RCC 7860 (cell line): ENCODE measurements at regions not wholly inside any gene's neighbourhood (a gene's known extent, or its start where the extent isn't known, plus 50 kb on each side); places are given as distances from the start of the nearest gene placed in this dataset.

ENCODE experiments used
- DNase-seq: peaks from one replicate; pipeline ENCODE4 v3.0.0-alpha.2; 2015; ENCODE audit warnings: low spot score
- FAIRE-seq: peaks from 2 replicates; lab custom pipeline; 2012; peaks lifted over from hg19 to GRCh38; lab: Jason Lieb, UNC

DNA sequence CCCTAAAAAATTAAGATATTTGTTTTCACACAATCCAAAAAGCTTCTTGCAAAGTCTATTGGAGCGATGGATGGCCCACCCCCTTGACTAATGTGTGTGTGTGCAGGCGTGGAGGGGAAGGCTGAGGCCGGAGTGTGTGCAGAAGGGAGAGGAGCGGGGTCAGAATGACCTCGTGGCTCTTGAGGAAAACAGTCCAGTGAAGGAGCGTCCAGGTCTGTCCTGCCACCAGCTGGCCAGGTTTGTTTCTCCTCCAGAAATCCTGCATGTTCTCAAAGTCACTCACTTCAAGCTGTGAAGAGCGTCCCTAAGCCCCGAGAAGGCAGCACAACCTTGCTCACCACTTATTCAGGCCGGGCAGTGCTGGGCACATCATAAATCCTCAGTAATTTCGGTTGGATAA, 69.5 kb upstream of the SSX2IP start:
- DNase-seq (no peak), FAIRE-seq (no peak)

DNA sequence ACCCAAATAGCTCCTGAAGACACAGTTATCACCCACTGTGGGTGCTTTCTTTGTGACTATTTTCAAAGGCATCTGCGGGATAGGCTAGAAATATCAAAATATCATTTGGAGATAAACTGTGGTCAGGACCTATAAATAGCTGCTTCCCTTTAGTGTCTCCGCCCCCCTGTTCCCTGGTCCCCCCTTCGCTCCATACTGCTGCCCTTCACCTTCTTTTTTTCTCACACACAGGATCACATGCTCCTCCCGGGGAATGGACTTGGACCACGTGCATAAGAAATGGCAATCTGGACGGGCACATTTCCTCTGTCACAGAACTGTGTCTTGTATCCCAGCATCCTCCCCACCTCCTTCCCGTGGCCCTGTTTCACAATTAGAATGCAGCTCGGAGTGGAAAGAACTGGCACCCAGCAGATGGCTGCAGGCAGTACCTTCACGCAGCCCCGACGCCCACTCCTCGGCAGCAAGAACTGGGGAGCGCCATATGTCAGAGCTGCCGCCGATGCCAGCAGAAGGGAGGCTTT, 68.8 kb upstream of the SSX2IP start:
- DNase-seq (no peak), FAIRE-seq (no peak)

DNA sequence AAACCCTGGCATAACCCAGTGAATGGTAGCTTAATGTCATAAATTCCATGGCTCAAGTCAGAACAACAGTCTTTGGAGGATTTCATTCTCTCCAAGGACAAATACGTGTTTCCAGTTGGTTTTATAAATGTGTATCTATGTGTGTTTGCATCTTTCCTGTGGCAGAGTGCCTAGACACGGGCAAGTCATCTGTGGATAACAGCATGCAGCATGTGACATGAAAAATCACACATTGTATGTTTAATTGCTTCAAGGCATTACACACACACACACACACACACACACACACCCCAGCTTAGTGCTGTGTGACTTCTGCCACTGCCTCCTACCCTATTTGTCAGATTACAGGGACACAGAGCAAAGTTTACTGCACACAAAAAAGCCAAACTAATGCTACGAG, 68.2 kb upstream of the SSX2IP start:
- DNase-seq (no peak), FAIRE-seq (no peak)

DNA sequence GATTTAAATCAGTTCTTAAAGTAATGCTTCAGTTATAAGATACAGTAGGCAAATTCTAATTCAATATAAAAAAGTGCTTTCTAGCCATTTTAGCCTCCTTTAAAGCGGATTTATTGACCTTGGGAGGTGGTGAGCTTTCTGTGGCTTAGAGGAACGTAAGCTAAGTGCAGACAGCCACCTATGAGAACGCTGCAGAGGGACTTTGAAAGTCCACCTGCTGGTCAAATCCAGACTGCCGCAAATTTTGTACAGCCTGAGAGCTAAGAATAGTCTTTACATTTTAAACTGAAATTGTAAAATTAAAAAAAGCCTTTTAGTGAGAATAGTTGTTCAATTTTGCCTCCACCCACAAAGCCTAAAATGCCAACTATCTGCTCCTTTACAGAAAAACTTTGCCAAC, 67.0 kb upstream of the SSX2IP start:
- no peak for DNase-seq
- no peak for FAIRE-seq

DNA sequence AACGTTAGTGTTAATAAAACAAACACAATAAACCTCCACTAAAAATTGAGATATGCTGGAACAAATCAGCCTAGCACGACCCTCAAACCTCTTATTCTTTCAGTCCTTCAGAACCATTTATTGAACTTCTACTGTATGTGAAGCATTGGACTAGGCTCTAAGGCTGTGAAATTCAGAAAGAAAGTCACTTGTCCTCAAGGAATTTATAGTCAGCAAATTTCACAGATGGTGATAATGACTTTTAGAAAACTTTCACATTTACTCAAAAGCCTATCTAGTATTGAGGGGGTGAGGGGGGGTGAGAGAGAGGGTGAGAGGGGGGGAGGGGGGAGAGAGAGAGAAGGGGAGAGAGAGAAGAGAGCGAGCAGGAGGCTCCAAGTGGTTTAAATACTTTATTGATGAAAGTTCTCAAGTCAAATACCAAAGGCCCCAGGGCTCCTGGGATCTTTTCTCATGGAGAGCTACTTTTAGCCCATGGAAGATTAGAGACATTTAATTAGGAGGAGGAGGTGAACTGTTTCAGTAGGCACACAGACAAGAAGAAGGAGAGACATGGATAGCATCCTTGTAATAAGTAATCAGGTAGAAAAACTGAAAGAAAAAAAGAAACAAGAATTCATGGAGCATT, 66.3 kb upstream of the SSX2IP start:
- FAIRE-seq (no peak), DNase-seq (no peak)

DNA sequence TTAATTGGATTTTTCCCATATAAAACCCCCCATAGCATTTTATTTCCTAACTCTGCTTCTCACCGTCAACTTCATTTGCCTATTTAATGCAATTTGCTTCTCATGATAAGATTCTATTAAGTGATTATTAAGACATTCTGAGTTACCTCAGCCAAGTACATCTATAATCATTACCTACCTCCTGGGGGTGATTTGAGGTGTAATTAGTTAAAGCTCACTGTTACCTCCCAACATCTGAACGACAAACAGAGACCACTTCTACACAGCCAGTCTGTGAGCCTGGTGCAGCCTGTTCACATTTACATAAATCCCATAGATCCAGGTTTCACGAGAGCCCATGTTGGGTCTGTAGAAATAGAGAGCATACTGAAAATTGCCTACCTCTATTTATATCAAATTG, 65.7 kb upstream of the SSX2IP start:
- FAIRE-seq: no peak

DNA sequence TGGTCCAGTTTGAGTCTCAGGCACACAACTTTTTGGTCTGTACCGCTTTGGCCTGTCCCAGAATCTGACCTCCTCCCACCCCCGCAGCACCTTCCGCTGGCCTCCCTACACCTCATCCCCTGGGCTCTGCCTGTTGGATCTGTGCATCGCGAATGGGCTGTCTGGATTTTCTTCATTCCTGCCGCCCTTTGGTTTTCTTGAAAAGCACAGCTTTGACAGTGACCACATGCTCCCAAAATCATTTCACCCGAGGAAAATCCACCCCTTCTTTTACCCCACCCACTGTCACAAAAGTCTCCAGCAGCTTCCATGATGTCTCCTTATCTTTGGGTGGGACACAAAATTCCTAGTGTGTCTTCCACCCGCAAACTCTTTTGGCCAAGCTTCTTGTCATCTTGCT, 65.0 kb upstream of the SSX2IP start:
- DNase-seq (no peak), FAIRE-seq (no peak)

More for the DNA sequence above, 65.7 kb upstream of the SSX2IP start:
- no peak for DNase-seq

DNA sequence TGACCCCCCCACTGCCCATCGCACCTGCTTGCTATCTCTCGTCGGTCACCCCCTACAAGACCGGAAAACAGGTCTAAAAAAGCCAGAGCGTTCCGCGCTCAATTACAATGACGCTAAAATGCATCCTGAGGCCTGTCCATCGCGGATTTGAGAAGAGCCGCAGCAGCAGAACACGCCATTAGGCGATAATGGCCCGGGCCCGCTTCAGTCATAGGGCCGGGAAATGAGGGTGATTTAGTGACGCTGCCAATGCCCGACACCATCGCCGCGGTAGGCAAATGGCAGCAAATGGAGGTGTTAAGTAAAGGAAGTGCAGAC, 64.1 kb upstream of the SSX2IP start:
- FAIRE-seq (no peak), DNase-seq (no peak)

DNA sequence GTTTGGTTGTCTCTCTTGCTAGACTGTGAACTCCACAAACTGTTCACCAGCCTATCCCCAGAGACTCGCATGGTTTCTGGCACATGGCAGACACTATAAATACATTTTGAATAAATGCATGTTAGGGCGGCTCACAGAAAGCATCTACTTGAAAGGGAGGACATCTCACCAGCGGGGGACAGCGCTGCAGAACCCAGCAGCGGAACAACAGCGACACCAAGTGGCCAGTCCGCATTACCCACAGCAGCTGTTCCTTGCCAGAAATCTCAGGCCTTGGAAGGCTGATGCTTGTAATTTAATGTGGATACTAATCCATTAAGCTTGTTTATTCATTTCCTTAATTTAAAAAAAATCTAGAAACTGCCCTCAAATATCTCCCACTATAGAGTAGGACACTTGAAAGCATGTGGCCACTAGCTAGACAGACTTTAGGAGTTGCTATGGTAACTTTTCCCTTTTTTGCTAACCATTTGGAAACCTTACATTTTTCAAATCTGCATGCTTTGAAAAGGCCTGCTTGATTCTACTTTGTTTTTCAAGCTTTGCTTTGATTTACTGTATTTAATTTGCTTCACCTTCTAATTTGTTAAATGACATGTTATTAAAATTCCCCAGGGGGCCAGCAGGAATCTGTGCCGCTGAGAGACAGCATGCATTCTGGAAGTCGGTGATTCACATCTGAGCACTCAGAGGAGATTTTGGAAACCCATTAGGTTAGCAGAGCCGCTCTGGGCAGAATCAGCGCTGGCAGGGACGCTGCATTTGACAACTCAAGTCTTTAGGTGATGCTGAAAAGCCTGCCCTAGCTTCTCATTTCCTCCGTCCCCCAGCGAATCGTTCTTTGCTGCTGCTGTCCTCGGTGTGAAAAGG, 63.5 kb upstream of the SSX2IP start:
- DNase-seq (peak; percentile 49), FAIRE-seq (no peak)

DNA sequence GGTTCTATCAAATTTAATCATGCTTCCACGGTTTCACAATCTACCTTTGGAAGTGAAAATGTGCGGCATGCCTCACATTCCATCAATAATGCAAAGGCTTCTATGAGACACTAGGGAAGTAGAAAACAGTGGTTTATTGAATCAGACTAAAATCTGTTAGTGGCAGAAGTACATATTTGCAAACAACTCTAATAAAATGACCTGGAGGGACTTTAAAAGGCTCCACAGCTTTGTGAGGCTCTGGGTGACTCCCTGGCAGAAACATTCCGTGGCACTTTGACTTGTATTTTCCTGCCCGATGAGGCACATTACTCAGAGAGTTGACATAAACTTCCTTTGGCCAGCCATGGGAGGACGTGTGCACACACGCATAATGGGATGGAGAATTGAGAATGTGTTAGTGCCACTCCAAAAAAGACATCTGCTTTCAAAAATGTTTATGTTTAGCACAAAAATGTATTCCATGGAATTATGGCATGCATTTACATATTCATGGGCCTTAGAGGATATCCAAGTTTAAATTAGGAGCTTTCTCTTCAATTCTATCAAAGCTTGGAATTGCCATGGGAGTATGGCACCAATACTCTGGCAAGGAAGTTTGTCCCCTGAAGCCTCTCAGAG, 60.0 kb upstream of the SSX2IP start:
- DNase-seq: no peak
- no peak for FAIRE-seq

DNA sequence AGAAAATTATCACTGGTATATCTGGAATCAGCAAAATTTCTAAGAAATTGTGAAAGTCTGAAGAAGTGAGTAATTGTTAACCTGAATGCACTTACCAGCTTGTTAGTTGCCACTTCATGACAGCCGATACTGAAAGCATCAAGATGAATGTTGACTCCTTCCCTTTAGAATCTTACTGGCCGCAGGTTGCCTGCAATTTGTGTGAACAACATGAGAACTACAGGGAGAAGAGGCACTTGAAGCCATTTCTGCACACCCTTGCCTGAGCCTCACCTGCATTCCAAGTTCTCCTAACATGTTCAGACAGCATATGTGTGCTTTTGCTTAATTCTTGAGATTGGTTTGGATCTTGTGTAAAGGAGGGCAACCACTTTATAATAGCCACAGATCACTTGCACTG, 59.2 kb upstream of the SSX2IP start:
- no peak for DNase-seq
- no peak for FAIRE-seq

DNA sequence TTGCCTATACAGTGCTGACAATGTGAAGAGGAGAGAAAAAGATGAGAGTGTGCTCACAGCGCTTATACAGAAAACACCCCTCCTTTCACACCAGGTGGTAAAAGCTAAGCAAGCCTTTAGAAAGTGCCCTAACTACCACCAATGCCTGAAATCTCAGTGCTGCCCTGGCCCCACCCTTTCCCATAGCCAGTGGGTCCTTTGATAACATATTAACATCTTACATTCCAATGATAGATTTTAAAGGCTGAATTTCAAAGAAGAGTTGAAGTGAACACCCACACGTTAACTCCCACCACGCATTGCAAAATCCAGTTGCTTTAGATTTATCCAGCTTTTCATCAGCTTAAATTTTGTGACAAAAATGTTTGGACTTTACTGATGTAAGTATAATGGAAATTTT, 58.1 kb upstream of the SSX2IP start:
- DNase-seq (no peak), FAIRE-seq (no peak)

DNA sequence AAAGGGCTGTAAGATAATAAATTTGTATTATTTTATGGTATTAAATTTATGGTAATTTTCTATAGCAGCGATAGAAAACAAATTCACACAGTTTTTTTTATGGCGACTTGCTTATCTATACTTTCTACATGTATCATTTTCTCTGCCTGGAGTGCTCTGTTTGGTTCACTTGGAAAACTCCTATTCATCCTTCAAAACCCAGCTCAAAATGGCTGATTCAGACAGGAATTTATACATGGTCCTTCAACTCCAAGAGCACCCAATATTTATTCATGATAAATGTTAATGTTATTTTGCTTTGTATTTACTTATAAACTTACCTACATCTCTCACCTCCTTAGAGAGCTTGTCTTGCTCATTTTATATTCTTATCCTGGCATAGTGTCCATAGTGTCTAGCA, 55.6 kb upstream of the SSX2IP start:
- FAIRE-seq (no peak), DNase-seq (no peak)

DNA sequence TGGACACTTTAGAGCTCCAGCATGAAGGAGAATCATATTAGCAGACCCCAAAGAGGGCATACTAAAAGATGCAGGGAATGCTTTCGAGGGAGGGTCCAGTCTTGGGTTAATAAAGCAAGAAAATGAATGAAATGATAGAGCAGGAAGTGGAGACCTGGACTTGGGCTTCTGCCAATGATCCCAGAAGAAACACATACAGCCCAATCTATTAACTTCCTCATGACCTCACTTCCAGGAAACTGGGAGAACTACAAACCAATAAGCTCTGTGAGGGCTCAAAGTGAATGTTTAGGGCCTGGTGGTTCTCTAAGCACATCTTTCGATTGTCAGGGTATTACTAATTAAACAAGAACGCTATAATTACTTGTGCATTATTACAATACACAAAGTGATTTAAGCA, 53.6 kb upstream of the SSX2IP start:
- no peak for DNase-seq
- no peak for FAIRE-seq

DNA sequence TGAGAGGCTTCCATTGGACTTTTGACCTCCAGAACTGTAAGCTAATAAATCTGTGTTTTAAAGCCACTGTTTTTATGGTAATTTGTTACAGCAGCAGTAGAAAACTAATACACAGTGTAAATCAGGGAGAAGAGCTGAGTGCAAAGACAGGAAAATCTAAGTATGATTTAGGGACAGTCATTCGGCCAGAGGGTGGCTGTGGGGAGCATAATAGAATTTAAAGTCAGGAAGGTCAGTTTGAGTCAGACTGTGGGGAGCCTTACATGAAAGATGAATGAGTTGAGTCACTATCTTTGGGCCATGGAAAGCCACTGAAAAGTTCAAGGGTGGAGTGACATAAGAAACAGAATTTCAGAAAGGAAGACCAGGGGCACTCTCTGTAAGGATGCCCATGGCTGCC, 52.4 kb upstream of the SSX2IP start:
- no peak for FAIRE-seq
- peak; percentile 54 for DNase-seq

DNA sequence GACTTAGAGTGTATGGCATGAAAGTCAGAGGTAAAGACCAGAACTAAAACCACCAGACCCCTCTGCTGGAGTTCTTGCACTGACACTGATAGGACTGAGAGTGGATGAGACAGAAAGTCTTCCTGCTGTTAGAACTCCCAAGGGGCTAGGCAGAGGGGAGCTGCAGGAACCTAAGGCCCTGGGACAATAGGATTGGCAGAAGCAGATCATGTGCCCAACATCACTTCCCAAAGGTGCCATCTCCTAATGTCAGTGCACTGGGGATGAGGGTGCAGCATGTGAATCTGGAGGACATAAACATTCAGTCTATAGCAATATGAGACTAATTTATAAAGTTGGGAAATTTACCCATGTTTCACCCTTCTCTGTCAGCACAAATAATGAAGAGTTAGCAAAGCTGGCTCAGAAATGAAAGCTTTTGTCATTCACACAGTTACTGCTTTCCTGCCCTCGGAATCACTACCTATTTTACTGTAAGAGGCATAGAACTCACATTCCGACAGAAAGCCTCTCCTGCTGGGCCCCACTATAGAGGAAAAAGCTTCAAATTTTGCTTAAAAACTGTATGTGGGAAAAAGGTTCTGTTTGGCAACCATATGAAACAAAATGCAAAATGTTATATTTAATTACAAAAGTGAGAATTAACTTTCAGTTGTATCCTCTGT, 49.9 kb upstream of the SSX2IP start:
- DNase-seq (no peak), FAIRE-seq (no peak)
